ENCODE measurements at regions not wholly inside any gene's neighbourhood (a gene's known extent, or its start where the extent isn't known, plus 50 kb on each side); places are given as distances from the start of the nearest gene placed in this dataset.

DNA sequence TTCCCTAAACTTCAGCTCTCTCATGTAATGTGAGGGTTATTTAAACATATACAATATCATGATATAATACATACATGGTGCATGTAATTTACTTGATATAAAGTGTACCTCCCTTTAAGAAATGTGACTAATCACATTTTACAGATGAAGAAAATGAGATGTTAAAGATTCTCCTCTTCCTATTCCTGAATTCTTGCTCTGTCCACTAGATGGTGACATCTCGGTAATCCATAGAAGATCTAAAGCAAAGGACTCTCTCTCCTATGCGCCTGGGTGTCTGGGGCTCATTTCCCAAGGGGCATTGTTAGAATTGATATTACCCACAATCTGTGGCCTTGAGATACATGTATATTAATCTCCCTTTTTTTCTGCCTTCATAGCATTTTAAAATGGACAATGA, 804.9 kb downstream of the RAB28 start:
- Histone ChIP-seq H4K20me1 (ENCODE audit: control insufficient read depth, insufficient read depth, low read length, poor library complexity, severe bottlenecking) (no peaks in the 10 kb centered on the region), H3K9ac (ENCODE audit: low read length) (no peak overlapping the region), H3K27ac (ENCODE audit: low read length in 2 of 2) (no peak overlapping the region), H3K9me3 (ENCODE audit: control extremely low read depth in 1 of 3, control insufficient read depth in 2 of 3, insufficient read depth in 1 of 3, low read length in 2 of 3) (peaks cover 0 to 9% (median 4%) of the 10 kb centered on the region in 3 donors), H3K36me3 (replicated peaks in 1 of 2; ENCODE audit: control extremely low read depth in 1 of 2, control insufficient read depth in 1 of 2, extremely low read depth in 1 of 2, insufficient read depth in 2 of 2, low read length in 1 of 2) (no peaks in the 10 kb centered on the region), H3K4me1 (ENCODE audit: control insufficient read depth in 2 of 2, insufficient read depth in 2 of 2, low read length in 2 of 2) (no peaks in the 10 kb centered on the region), H3K27me3 (replicated peaks in 1 of 4; ENCODE audit: control extremely low read depth in 1 of 4, control insufficient read depth in 3 of 4, insufficient read depth in 4 of 4, low read length in 3 of 4) (no peaks in the 10 kb centered on the region), H3K79me2 (ENCODE audit: control insufficient read depth, insufficient read depth, low read length) (no peaks in the 10 kb centered on the region), H3K4me2 (replicated peaks; ENCODE audit: low read depth, low read length, poor library complexity, severe bottlenecking) (no peak overlapping the region), H2AFZ (ENCODE audit: insufficient read depth, low read depth, low read length, poor library complexity, severe bottlenecking) (no peak overlapping the region), H3K4me3 (ENCODE audit: control extremely low read depth in 1 of 5, extremely low read depth in 1 of 5, insufficient read depth in 1 of 5, low read depth in 2 of 5, low read length in 4 of 5) (no peak overlapping the region)
- ATAC-seq (ENCODE audit: low read depth) (no peak), DNase-seq (no peak)
- Mint-ChIP-seq H3K27ac (no peak overlapping the region), H3K4me1 (no peaks in the 10 kb centered on the region), H3K27me3 (no peaks in the 10 kb centered on the region), H3K4me3 (no peak overlapping the region), H3K9me3 (ENCODE audit: insufficient read depth) (peaks cover 5% of the 10 kb centered on the region)
- ChIA-PET POLR2A (no interaction called here), CTCF (no interaction called here)
- TF ChIP-seq, protein P1, sequence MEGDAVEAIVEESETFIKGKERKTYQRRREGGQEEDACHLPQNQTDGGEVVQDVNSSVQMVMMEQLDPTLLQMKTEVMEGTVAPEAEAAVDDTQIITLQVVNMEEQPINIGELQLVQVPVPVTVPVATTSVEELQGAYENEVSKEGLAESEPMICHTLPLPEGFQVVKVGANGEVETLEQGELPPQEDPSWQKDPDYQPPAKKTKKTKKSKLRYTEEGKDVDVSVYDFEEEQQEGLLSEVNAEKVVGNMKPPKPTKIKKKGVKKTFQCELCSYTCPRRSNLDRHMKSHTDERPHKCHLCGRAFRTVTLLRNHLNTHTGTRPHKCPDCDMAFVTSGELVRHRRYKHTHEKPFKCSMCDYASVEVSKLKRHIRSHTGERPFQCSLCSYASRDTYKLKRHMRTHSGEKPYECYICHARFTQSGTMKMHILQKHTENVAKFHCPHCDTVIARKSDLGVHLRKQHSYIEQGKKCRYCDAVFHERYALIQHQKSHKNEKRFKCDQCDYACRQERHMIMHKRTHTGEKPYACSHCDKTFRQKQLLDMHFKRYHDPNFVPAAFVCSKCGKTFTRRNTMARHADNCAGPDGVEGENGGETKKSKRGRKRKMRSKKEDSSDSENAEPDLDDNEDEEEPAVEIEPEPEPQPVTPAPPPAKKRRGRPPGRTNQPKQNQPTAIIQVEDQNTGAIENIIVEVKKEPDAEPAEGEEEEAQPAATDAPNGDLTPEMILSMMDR (IDR thresholded peaks at IDR 0.05) = no peak
- no peak for TF ChIP-seq EZH2 (IDR thresholded peaks at IDR 0.05; ENCODE audit: borderline replicate concordance, insufficient read depth, low read depth, low read length, poor library complexity, severe bottlenecking)
- WGBS (ENCODE audit: insufficient coverage) = no CpG with 5 or more reads among the region's 2 CpGs
- intact Hi-C loops (cut with micrococcal nuclease) = no loop called here

DNA sequence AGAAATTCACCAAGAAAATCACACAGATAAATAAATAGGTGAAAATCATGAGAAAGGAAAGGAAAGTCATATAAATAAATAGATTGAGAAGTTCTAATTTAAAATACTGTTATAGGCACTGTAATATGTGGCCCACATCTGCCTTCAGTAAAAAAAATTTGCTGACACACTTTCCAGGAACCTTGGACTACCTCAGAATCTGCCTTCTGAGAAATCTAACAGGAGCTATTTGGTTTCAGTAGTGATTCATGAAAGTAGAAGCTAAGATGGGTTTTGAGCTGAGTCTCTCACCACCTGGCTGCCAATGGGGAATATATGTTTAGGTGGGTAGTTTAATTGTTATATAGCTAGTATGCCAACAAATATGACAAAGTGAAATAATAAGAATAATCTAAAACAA, 810.0 kb downstream of the RAB28 start:
- ATAC-seq (ENCODE audit: low read depth) = no peak

More for the DNA sequence above, 810.0 kb downstream of the RAB28 start:
- no peak for DNase-seq
- Mint-ChIP-seq H3K4me3 (no peak overlapping the region), H3K4me1 (no peaks in the 10 kb centered on the region), H3K9me3 (ENCODE audit: insufficient read depth) (peaks cover 5% of the 10 kb centered on the region), H3K27me3 (no peaks in the 10 kb centered on the region), H3K27ac (no peak overlapping the region)
- no peaks in the 10 kb centered on the region for H3K79me2 ChIP-seq (ENCODE audit: control insufficient read depth, insufficient read depth, low read length)
- no peak for TF ChIP-seq EZH2 (IDR thresholded peaks at IDR 0.05; ENCODE audit: borderline replicate concordance, insufficient read depth, low read depth, low read length, poor library complexity, severe bottlenecking)
- TF ChIP-seq, protein P1 (IDR thresholded peaks at IDR 0.05) = no peak
- no peak overlapping the region for H3K9ac ChIP-seq (ENCODE audit: low read length)
- POLR2A ChIA-PET = no interaction called here
- no peak overlapping the region for H3K27ac ChIP-seq (ENCODE audit: low read length in 2 of 2)
- H3K36me3 ChIP-seq (replicated peaks in 1 of 2; ENCODE audit: control extremely low read depth in 1 of 2, control insufficient read depth in 1 of 2, extremely low read depth in 1 of 2, insufficient read depth in 2 of 2, low read length in 1 of 2) = no peaks in the 10 kb centered on the region
- no peaks in the 10 kb centered on the region for H3K4me1 ChIP-seq (ENCODE audit: control insufficient read depth in 2 of 2, insufficient read depth in 2 of 2, low read length in 2 of 2)
- no peaks in the 10 kb centered on the region for H4K20me1 ChIP-seq (ENCODE audit: control insufficient read depth, insufficient read depth, low read length, poor library complexity, severe bottlenecking)
- no peaks in the 10 kb centered on the region for H3K27me3 ChIP-seq (replicated peaks in 1 of 4; ENCODE audit: control extremely low read depth in 1 of 4, control insufficient read depth in 3 of 4, insufficient read depth in 4 of 4, low read length in 3 of 4)
- intact Hi-C loops (cut with micrococcal nuclease) = no loop called here
- peaks cover 0 to 9% (median 4%) of the 10 kb centered on the region in 3 donors for H3K9me3 ChIP-seq (ENCODE audit: control extremely low read depth in 1 of 3, control insufficient read depth in 2 of 3, insufficient read depth in 1 of 3, low read length in 2 of 3)
- CTCF ChIA-PET = no interaction called here
- no peak overlapping the region for H3K4me2 ChIP-seq (replicated peaks; ENCODE audit: low read depth, low read length, poor library complexity, severe bottlenecking)
- no peak overlapping the region for H3K4me3 ChIP-seq (ENCODE audit: control extremely low read depth in 1 of 5, extremely low read depth in 1 of 5, insufficient read depth in 1 of 5, low read depth in 2 of 5, low read length in 4 of 5)
- H2AFZ ChIP-seq (ENCODE audit: insufficient read depth, low read depth, low read length, poor library complexity, severe bottlenecking) = no peak overlapping the region

Measured in B cell (primary cell).